Activated T-cell treated with anti-CD3 and anti-CD28 coated beads, Interleukin-2, amount 50 U/mL, for 72 hours (primary cell): ENCODE measurements at regions not wholly inside any gene's neighbourhood (a gene's known extent, or its start where the extent isn't known, plus 50 kb on each side); places are given as distances from the start of the nearest gene placed in this dataset.
A peak's percentile ranks its signal among the peaks of the same experiment; 100 is the strongest.

Source experiments
- ATAC-seq, 2 donors: fragments of 150-1000 bp; cut with Tn5 transposase; replicated peaks in 1 of 2; 2 replicates each; pipeline ENCODE4 v1.10.0; 2021; ENCODE audit warnings: moderate library complexity in 2 of 2, mild to moderate bottlenecking in 1 of 2
- DNase-seq, 2 donors: peaks; one replicate each; pipeline ENCODE4 v3.0.0; 2021 to 2022; ENCODE audit warnings: mixed read lengths in 1 of 2
- H3K27ac Mint-ChIP-seq: one replicate; pipeline ENCODE4 v1.8.0; 2022; ENCODE audit warnings: mild to moderate bottlenecking, moderate library complexity, mixed read lengths
- H3K27me3 Mint-ChIP-seq: one replicate; pipeline ENCODE4 v1.8.0; 2022; ENCODE audit warnings: low read depth, mixed read lengths
- H3K36me3 Mint-ChIP-seq, 2 donors: one replicate each; pipeline ENCODE4 v1.8.0; 2022; ENCODE audit warnings: mixed read lengths in 2 of 2, mild to moderate bottlenecking in 1 of 2; ENCODE audit not compliant: insufficient read depth in 2 of 2
- H3K4me1 Mint-ChIP-seq: one replicate; pipeline ENCODE4 v1.8.0; 2022; ENCODE audit warnings: low read depth, mixed read lengths
- H3K4me3 Mint-ChIP-seq, 2 donors: one replicate each; pipeline ENCODE4 v1.8.0; 2022; ENCODE audit warnings: mild to moderate bottlenecking in 2 of 2, mixed read lengths in 2 of 2, moderate library complexity in 2 of 2
- H3K9me3 Mint-ChIP-seq, 2 donors: one replicate each; pipeline ENCODE4 v1.8.0; 2022; ENCODE audit warnings: mixed read lengths in 2 of 2

GRCh38 chr6:101303495-101303894 is 90.0 kb upstream of the GRIK2 start:
- H3K27ac Mint-ChIP-seq = no peak overlapping the region
- no peaks in the 10 kb centered on the region for H3K36me3 Mint-ChIP-seq
- H3K4me3 Mint-ChIP-seq = no peak overlapping the region
- DNase-seq (no peak), ATAC-seq (peak in 1 of 2 donors; percentile 72)
- H3K4me1 Mint-ChIP-seq = peaks cover 16% of the 10 kb centered on the region
- H3K9me3 Mint-ChIP-seq = peaks cover 9 to 11% of the 10 kb centered on the region in 2 donors
- H3K27me3 Mint-ChIP-seq = no peaks in the 10 kb centered on the region

- H3K36me3 Mint-ChIP-seq = no peaks in the 10 kb centered on the region
- no peak overlapping the region for H3K4me3 Mint-ChIP-seq
- ATAC-seq = no peak
- no peak for DNase-seq
- no peaks in the 10 kb centered on the region for H3K9me3 Mint-ChIP-seq
- no peaks in the 10 kb centered on the region for H3K4me1 Mint-ChIP-seq
- no peaks in the 10 kb centered on the region for H3K27me3 Mint-ChIP-seq
- no peak overlapping the region for H3K27ac Mint-ChIP-seq
Measured at GRCh38 chr6:101312652-101313051, 80.9 kb upstream of the GRIK2 start.

GRCh38 chr6:101322921-101323320 is 70.6 kb upstream of the GRIK2 start:
- H3K27me3 Mint-ChIP-seq = no peaks in the 10 kb centered on the region
- DNase-seq = no peak
- no peaks in the 10 kb centered on the region for H3K4me1 Mint-ChIP-seq
- no peak overlapping the region for H3K27ac Mint-ChIP-seq
- no peak overlapping the region for H3K4me3 Mint-ChIP-seq
- ATAC-seq = no peak
- H3K36me3 Mint-ChIP-seq = no peaks in the 10 kb centered on the region
- no peaks in the 10 kb centered on the region for H3K9me3 Mint-ChIP-seq

- Mint-ChIP-seq H3K9me3 (no peaks in the 10 kb centered on the region), H3K4me1 (no peaks in the 10 kb centered on the region), H3K4me3 (no peak overlapping the region), H3K27ac (no peak overlapping the region), H3K27me3 (no peaks in the 10 kb centered on the region), H3K36me3 (no peaks in the 10 kb centered on the region)
- ATAC-seq (no peak), DNase-seq (no peak)
Measured at GRCh38 chr6:101326411-101326810, 67.1 kb upstream of the GRIK2 start.

GRCh38 chr6:101341926-101342325 is 51.6 kb upstream of the GRIK2 start:
- Mint-ChIP-seq H3K27ac (no peak overlapping the region), H3K9me3 (peaks cover 2 to 6% of the 10 kb centered on the region in 2 donors), H3K4me1 (no peaks in the 10 kb centered on the region), H3K36me3 (no peaks in the 10 kb centered on the region), H3K4me3 (no peak overlapping the region), H3K27me3 (no peaks in the 10 kb centered on the region)
- ATAC-seq (no peak), DNase-seq (no peak)
